ENCODE measurements at regions not wholly inside any gene's neighbourhood (a gene's known extent, or its start where the extent isn't known, plus 50 kb on each side); places are given as distances from the start of the nearest gene placed in this dataset.

- TF ChIP-seq, protein P1, sequence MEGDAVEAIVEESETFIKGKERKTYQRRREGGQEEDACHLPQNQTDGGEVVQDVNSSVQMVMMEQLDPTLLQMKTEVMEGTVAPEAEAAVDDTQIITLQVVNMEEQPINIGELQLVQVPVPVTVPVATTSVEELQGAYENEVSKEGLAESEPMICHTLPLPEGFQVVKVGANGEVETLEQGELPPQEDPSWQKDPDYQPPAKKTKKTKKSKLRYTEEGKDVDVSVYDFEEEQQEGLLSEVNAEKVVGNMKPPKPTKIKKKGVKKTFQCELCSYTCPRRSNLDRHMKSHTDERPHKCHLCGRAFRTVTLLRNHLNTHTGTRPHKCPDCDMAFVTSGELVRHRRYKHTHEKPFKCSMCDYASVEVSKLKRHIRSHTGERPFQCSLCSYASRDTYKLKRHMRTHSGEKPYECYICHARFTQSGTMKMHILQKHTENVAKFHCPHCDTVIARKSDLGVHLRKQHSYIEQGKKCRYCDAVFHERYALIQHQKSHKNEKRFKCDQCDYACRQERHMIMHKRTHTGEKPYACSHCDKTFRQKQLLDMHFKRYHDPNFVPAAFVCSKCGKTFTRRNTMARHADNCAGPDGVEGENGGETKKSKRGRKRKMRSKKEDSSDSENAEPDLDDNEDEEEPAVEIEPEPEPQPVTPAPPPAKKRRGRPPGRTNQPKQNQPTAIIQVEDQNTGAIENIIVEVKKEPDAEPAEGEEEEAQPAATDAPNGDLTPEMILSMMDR (IDR thresholded peaks at IDR 0.05; ENCODE audit: low read depth, low read length) = no peak
- no peak for DNase-seq (ENCODE audit: low read depth in 2 of 2)
- no peak overlapping the region for H3K4me3 ChIP-seq (replicated peaks in 1 of 2; ENCODE audit: low read depth in 2 of 2, low read length in 2 of 2)
Measured at GRCh38 chr5:57035955-57036354, 84.0 kb upstream of the MIER3 start.

GRCh38 chr5:57036761-57037160, 84.8 kb upstream of the MIER3 start:
- TF ChIP-seq, protein P1 (IDR thresholded peaks at IDR 0.05; ENCODE audit: low read depth, low read length) = no peak
- H3K4me3 ChIP-seq (replicated peaks in 1 of 2; ENCODE audit: low read depth in 2 of 2, low read length in 2 of 2) = no peak overlapping the region

GRCh38 chr5:57037355-57037754, 85.4 kb upstream of the MIER3 start:
- DNase-seq (ENCODE audit: low read depth in 2 of 2) = no peak
- H3K4me3 ChIP-seq (replicated peaks in 1 of 2; ENCODE audit: low read depth in 2 of 2, low read length in 2 of 2) = no peak overlapping the region
- TF ChIP-seq, protein P1 (IDR thresholded peaks at IDR 0.05; ENCODE audit: low read depth, low read length) = no peak

More at GRCh38 chr5:57036761-57037160, 84.8 kb upstream of the MIER3 start:
- peak in 1 of 2 donors; percentile 18 for DNase-seq (ENCODE audit: low read depth in 2 of 2)

GRCh38 chr5:57041570-57041969, 89.6 kb upstream of the MIER3 start:
- no peak for DNase-seq (ENCODE audit: low read depth in 2 of 2)
- no peak overlapping the region for H3K4me3 ChIP-seq (replicated peaks in 1 of 2; ENCODE audit: low read depth in 2 of 2, low read length in 2 of 2)
- TF ChIP-seq, protein P1 (IDR thresholded peaks at IDR 0.05; ENCODE audit: low read depth, low read length) = no peak

DNA sequence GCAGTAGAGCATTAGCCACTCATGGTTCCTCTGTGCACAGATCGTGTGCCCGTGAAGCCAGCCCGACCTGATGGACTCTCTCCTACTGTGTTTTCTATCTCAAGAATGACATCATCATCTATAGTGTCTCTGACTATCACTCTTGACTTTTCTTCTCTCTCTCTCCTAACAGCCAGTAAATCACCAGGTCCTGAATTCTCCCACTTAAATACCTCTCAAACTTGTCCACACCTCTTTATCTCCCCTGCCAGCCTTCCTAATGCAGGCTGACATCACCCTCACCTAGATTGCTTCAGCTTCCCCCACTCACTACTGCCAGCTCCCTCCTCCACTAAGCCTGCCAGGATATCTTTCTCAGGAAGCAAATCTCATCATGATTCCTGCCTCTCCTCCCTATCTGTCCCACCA, 90.6 kb upstream of the MIER3 start:
- no peak for DNase-seq (ENCODE audit: low read depth in 2 of 2)
- H3K4me3 ChIP-seq (replicated peaks in 1 of 2; ENCODE audit: low read depth in 2 of 2, low read length in 2 of 2) = no peak overlapping the region
- TF ChIP-seq, protein P1 (IDR thresholded peaks at IDR 0.05; ENCODE audit: low read depth, low read length) = no peak

- H3K4me3 ChIP-seq (replicated peaks in 1 of 2; ENCODE audit: low read depth in 2 of 2, low read length in 2 of 2) = no peak overlapping the region
- DNase-seq (ENCODE audit: low read depth in 2 of 2) = no peak
- TF ChIP-seq, protein P1 (IDR thresholded peaks at IDR 0.05; ENCODE audit: low read depth, low read length) = no peak
Measured at GRCh38 chr5:57054135-57054534, 102.2 kb upstream of the MIER3 start.

- TF ChIP-seq, protein P1 (IDR thresholded peaks at IDR 0.05; ENCODE audit: low read depth, low read length) = no peak
Measured at GRCh38 chr5:57054671-57055070, 102.7 kb upstream of the MIER3 start.

More at GRCh38 chr5:57054671-57055070, 102.7 kb upstream of the MIER3 start:
- DNase-seq (ENCODE audit: low read depth in 2 of 2) = no peak
- no peak overlapping the region for H3K4me3 ChIP-seq (replicated peaks in 1 of 2; ENCODE audit: low read depth in 2 of 2, low read length in 2 of 2)
